RWPE1 (cell line): ENCODE measurements at regions not wholly inside any gene's neighbourhood (a gene's known extent, or its start where the extent isn't known, plus 50 kb on each side); places are given as distances from the start of the nearest gene placed in this dataset.

ENCODE experiments used
- CTCF ChIA-PET: fragments of 350-600 bp; sonication (Branson Sonifier 250); formaldehyde crosslinking; extraction: SDS; loops from one replicate; lab custom pipeline; 2021; lab: Yijun Ruan, JAX
- POLR2A ChIA-PET: fragments of 400-600 bp; formaldehyde crosslinking; extraction: SDS; loops from one replicate; lab custom pipeline; 2020; ENCODE audit warnings: antibody characterized with exemption; ENCODE audit not compliant: low non-redundant PET; lab: Yijun Ruan, JAX
- DNase-seq: peaks from one replicate; pipeline ENCODE4 v3.0.0; 2012; ENCODE audit warnings: low spot score
- H3K27ac ChIP-seq: fragments of 450-650 bp; 2 replicates; pipeline ENCODE4 v1.5.1; 2017
- CTCF ChIP-seq: fragments of 450-650 bp; conservative IDR thresholded peaks from 2 replicates; pipeline ENCODE4 v1.5.1; 2017; ENCODE audit warnings: low read depth, mild to moderate bottlenecking

GRCh38 chr10:78627254-78627795, 441.4 kb upstream of the ZMIZ1 start:
- ChIA-PET CTCF (no interaction called here), POLR2A (no interaction called here)
- H3K27ac ChIP-seq, result no peak overlapping the region
- TF ChIP-seq CTCF, result no peak
- no peak for DNase-seq

- no peak for DNase-seq
- POLR2A ChIA-PET, result no interaction called here
- H3K27ac ChIP-seq, result no peak overlapping the region
- CTCF ChIA-PET, result interaction anchor here (0.5 kb wide), 1 partner anchor 104 kb away, joined by 3 read pairs; no protein-coding TSS in a partner anchor
- no peak for TF ChIP-seq CTCF
Observed at GRCh38 chr10:78628976-78629375, 439.8 kb upstream of the ZMIZ1 start.

DNA sequence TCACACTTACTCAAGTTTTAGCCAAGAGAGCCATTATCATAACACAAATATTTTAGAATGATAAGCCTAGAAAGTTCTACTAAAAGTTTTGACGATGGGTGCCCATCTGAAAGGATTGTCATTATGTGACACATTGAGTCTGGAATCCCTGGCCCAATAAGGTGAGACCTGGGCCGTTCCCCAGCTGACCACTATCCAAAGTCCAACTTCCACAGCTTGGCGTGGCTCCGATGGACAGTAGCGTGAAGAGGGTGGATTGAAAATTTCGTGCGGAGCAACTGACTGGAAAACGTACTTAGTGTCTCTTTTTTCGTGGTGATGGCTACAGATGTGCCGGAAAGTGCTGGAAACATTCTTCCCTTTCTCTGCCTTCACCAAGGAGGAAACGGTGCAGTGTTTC, 439.0 kb upstream of the ZMIZ1 start:
- POLR2A ChIA-PET, result no interaction called here
- no peak for DNase-seq
- CTCF ChIA-PET, result no interaction called here
- no peak overlapping the region for H3K27ac ChIP-seq
- no peak for TF ChIP-seq CTCF

- ChIA-PET POLR2A (no interaction called here), CTCF (interaction anchor here (0.6 kb wide), 1 partner anchor 340 kb away, joined by 3 read pairs; no protein-coding TSS in a partner anchor)
- TF ChIP-seq CTCF, result no peak
- H3K27ac ChIP-seq, result no peak overlapping the region
- DNase-seq, result no peak
Observed at GRCh38 chr10:78630944-78631838, 437.6 kb upstream of the ZMIZ1 start.

- CTCF ChIA-PET, result no interaction called here
- DNase-seq, result peak; percentile 64
- TF ChIP-seq CTCF, result no peak
- POLR2A ChIA-PET, result no interaction called here
- no peak overlapping the region for H3K27ac ChIP-seq
Observed at GRCh38 chr10:78634389-78634815, 434.4 kb upstream of the ZMIZ1 start.

GRCh38 chr10:78634835-78635234, 433.9 kb upstream of the ZMIZ1 start:
- no peak for TF ChIP-seq CTCF
- CTCF ChIA-PET, result no interaction called here
- POLR2A ChIA-PET, result no interaction called here
- H3K27ac ChIP-seq, result no peak overlapping the region
- no peak for DNase-seq
